ENCODE measurements at regions not wholly inside any gene's neighbourhood (a gene's known extent, or its start where the extent isn't known, plus 50 kb on each side); places are given as distances from the start of the nearest gene placed in this dataset.
"Not testable (repeated sequence)": the region's sequence is repeated elsewhere in the genome, so short reads cannot be mapped to it uniquely, and the experiment has no call there.

- Histone ChIP-seq H3K9me3 (no peaks in the 10 kb centered on the region), H3K27ac (no peak overlapping the region), H3K4me1 (no peaks in the 10 kb centered on the region), H3K27me3 (peaks cover 3% of the 10 kb centered on the region), H3K36me3 (no peaks in the 10 kb centered on the region), H3K4me3 (no peak overlapping the region)
- TF ChIP-seq, protein P1, sequence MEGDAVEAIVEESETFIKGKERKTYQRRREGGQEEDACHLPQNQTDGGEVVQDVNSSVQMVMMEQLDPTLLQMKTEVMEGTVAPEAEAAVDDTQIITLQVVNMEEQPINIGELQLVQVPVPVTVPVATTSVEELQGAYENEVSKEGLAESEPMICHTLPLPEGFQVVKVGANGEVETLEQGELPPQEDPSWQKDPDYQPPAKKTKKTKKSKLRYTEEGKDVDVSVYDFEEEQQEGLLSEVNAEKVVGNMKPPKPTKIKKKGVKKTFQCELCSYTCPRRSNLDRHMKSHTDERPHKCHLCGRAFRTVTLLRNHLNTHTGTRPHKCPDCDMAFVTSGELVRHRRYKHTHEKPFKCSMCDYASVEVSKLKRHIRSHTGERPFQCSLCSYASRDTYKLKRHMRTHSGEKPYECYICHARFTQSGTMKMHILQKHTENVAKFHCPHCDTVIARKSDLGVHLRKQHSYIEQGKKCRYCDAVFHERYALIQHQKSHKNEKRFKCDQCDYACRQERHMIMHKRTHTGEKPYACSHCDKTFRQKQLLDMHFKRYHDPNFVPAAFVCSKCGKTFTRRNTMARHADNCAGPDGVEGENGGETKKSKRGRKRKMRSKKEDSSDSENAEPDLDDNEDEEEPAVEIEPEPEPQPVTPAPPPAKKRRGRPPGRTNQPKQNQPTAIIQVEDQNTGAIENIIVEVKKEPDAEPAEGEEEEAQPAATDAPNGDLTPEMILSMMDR (IDR thresholded peaks at IDR 0.05): no peak
- TF ChIP-seq POLR2A (IDR thresholded peaks at IDR 0.05) (no peak), EP300 (IDR thresholded peaks at IDR 0.05) (no peak), POLR2AphosphoS5 (IDR thresholded peaks at IDR 0.05) (no peak)
- WGBS: 86% methylated on average over 4 of the region's 4 CpGs
- no peak for DNase-seq (ENCODE audit: low spot score in 2 of 2)
Measured at GRCh38 chr7:69539531-69539930, 58.7 kb upstream of the AUTS2 start.

GRCh38 chr7:69540287-69540686 lies 58.0 kb upstream of the AUTS2 start:
- H3K4me1 ChIP-seq: no peaks in the 10 kb centered on the region
- no peak overlapping the region for H3K4me3 ChIP-seq
- H3K27ac ChIP-seq: no peak overlapping the region
- TF ChIP-seq POLR2AphosphoS5 (IDR thresholded peaks at IDR 0.05): no peak
- no peak for TF ChIP-seq POLR2A (IDR thresholded peaks at IDR 0.05)
- TF ChIP-seq, protein P1 (IDR thresholded peaks at IDR 0.05): no peak
- TF ChIP-seq EP300 (IDR thresholded peaks at IDR 0.05): no peak
- WGBS: 93% methylated on average over 3 of the region's 3 CpGs
- H3K36me3 ChIP-seq: no peaks in the 10 kb centered on the region
- DNase-seq (ENCODE audit: low spot score in 2 of 2): no peak
- H3K27me3 ChIP-seq: peaks cover 3% of the 10 kb centered on the region
- no peaks in the 10 kb centered on the region for H3K9me3 ChIP-seq

DNA sequence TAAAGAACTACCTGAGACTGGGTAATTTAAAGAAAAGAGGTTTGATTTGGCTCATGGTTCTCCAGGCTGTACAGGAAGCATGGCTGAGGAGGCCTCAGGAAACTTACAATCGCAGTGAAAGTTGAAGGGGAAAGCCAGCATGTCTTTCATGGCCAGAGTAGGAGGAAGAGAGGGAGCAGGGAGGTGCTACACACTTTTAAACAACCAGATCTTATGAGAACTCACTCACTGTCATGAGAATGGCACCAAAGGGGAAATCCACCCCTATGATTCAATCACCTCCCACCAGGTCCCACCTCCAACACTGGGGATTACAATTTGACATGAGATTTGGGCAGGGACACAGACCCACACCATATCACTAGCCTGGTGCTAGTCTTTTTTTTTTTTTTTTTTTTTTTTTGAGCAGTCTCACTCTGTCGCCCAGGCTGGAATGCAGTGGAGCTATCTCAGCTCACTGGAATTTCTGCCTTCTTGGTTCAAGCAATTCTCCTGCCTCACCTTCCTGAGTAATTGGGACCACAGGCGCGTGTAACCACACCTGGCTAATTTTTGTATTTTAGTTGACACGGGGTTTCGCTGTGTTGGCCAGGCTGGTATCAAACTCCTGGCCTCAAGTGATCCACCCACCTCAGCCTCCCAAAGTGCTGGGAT lies 56.4 kb upstream of the AUTS2 start:
- WGBS: 92% methylated on average over 6 of the region's 6 CpGs

DNA sequence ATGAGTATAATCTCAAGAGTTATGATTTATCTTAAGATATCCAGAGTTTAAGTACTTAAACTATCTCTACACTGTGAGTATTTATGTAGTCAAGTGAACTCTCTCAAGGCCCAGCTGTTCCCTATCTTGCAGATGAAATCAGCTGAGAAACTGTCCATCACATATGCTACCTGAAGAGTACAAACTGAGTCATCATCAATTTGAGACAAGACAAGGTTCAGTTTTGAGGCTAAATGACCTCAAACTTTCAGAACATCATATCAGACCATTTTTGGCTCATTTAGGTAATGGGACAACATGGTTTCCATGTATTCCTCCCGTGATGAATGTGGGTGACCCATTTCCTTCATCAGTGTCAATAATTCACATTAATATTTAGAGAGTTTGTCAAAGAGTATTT lies 53.1 kb upstream of the AUTS2 start:
- no peaks in the 10 kb centered on the region for H3K4me1 ChIP-seq
- TF ChIP-seq, protein P1 (IDR thresholded peaks at IDR 0.05): no peak
- TF ChIP-seq EP300 (IDR thresholded peaks at IDR 0.05): no peak
- TF ChIP-seq POLR2AphosphoS5 (IDR thresholded peaks at IDR 0.05): no peak
- TF ChIP-seq POLR2A (IDR thresholded peaks at IDR 0.05): no peak
- H3K4me3 ChIP-seq: no peak overlapping the region
- no peaks in the 10 kb centered on the region for H3K9me3 ChIP-seq
- DNase-seq (ENCODE audit: low spot score in 2 of 2): no peak
- no peaks in the 10 kb centered on the region for H3K36me3 ChIP-seq
- H3K27ac ChIP-seq: no peak overlapping the region
- WGBS: 94% methylated on average over 1 of the region's 1 CpG
- H3K27me3 ChIP-seq: no peaks in the 10 kb centered on the region

More for the DNA sequence above, 56.4 kb upstream of the AUTS2 start:
- not testable (repeated sequence) for H3K4me3 ChIP-seq; H3K36me3 ChIP-seq; H3K4me1 ChIP-seq; H3K9me3 ChIP-seq; H3K27me3 ChIP-seq; DNase-seq (ENCODE audit: low spot score in 2 of 2); H3K27ac ChIP-seq
